ENCODE measurements at regions not wholly inside any gene's neighbourhood (a gene's known extent, or its start where the extent isn't known, plus 50 kb on each side); places are given as distances from the start of the nearest gene placed in this dataset.

DNA sequence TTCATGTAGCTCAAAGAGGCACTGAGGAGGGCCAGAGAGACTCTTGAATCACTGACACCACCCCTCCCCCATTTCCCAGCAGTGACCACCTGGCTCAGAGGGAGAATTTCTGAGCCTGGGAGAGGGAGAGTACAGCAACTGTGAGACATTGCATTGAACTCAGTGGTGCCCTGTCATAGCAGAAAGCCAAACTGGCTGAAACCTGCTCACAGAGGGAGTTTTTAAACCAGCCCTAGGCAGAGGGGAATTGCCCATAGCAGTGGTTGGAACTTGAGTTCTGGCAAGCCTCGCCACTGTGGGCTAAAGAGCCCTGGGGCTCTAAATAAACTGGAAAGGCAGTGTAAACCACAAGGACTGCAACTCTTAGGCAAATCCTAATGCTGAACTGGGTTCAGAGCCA, 243.1 kb downstream of the ADCYAP1 start:
- Histone ChIP-seq H3K27me3 (ENCODE audit: insufficient read depth, poor library complexity, severe bottlenecking) (no peaks in the 10 kb centered on the region), H3K27ac (replicated peaks) (no peak overlapping the region), H3K4me3 (replicated peaks; ENCODE audit: insufficient read depth, low read length) (no peak overlapping the region)
- DNase-seq (ENCODE audit: low read depth in 1 of 2, low spot score in 1 of 2) = no peak
- TF ChIP-seq POLR2AphosphoS5 (IDR thresholded peaks at IDR 0.05; ENCODE audit: low read depth) (no peak), CTCF (IDR thresholded peaks at IDR 0.05; ENCODE audit: insufficient read depth, low read length) (no peak), SPI1 (IDR thresholded peaks at IDR 0.05; ENCODE audit: borderline replicate concordance, low read depth) (no peak), GABPA (IDR thresholded peaks at IDR 0.05; ENCODE audit: low read depth) (no peak)
- TF ChIP-seq, protein P1, sequence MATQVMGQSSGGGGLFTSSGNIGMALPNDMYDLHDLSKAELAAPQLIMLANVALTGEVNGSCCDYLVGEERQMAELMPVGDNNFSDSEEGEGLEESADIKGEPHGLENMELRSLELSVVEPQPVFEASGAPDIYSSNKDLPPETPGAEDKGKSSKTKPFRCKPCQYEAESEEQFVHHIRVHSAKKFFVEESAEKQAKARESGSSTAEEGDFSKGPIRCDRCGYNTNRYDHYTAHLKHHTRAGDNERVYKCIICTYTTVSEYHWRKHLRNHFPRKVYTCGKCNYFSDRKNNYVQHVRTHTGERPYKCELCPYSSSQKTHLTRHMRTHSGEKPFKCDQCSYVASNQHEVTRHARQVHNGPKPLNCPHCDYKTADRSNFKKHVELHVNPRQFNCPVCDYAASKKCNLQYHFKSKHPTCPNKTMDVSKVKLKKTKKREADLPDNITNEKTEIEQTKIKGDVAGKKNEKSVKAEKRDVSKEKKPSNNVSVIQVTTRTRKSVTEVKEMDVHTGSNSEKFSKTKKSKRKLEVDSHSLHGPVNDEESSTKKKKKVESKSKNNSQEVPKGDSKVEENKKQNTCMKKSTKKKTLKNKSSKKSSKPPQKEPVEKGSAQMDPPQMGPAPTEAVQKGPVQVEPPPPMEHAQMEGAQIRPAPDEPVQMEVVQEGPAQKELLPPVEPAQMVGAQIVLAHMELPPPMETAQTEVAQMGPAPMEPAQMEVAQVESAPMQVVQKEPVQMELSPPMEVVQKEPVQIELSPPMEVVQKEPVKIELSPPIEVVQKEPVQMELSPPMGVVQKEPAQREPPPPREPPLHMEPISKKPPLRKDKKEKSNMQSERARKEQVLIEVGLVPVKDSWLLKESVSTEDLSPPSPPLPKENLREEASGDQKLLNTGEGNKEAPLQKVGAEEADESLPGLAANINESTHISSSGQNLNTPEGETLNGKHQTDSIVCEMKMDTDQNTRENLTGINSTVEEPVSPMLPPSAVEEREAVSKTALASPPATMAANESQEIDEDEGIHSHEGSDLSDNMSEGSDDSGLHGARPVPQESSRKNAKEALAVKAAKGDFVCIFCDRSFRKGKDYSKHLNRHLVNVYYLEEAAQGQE (IDR thresholded peaks at IDR 0.05; ENCODE audit: insufficient replicate concordance, low read depth) = no peak

DNA sequence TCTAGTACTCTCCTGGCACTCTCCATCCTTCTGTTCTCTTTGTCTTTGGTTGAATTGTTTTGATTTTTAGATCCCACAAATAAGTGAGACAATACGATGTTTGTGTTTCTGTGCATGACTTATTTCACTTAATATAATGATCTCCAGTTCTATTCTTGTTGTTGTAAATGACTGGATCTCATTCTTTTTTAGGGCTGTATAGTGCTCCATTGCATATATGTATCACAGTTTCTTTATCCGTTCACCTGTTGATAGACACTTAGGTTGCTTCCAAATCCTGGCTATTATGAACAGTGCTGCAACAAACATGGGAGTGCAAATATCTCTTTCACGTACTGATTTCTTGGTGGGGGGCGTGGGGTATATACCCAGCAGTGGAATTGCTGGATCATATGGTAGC, 245.0 kb downstream of the ADCYAP1 start:
- TF ChIP-seq POLR2AphosphoS5 (IDR thresholded peaks at IDR 0.05; ENCODE audit: low read depth) (no peak), CTCF (IDR thresholded peaks at IDR 0.05; ENCODE audit: insufficient read depth, low read length) (no peak), SPI1 (IDR thresholded peaks at IDR 0.05; ENCODE audit: borderline replicate concordance, low read depth) (no peak), GABPA (IDR thresholded peaks at IDR 0.05; ENCODE audit: low read depth) (no peak)
- TF ChIP-seq, protein P1 (IDR thresholded peaks at IDR 0.05; ENCODE audit: insufficient replicate concordance, low read depth) = no peak
- Histone ChIP-seq H3K27ac (replicated peaks) (no peak overlapping the region), H3K4me3 (replicated peaks; ENCODE audit: insufficient read depth, low read length) (no peak overlapping the region), H3K27me3 (ENCODE audit: insufficient read depth, poor library complexity, severe bottlenecking) (no peaks in the 10 kb centered on the region)
- no peak for DNase-seq (ENCODE audit: low read depth in 1 of 2, low spot score in 1 of 2)

GRCh38 chr18:1150344-1150743, 245.7 kb downstream of the ADCYAP1 start:
- Histone ChIP-seq H3K27me3 (ENCODE audit: insufficient read depth, poor library complexity, severe bottlenecking) (no peaks in the 10 kb centered on the region), H3K27ac (replicated peaks) (no peak overlapping the region), H3K4me3 (replicated peaks; ENCODE audit: insufficient read depth, low read length) (no peak overlapping the region)
- TF ChIP-seq SPI1 (IDR thresholded peaks at IDR 0.05; ENCODE audit: borderline replicate concordance, low read depth) (no peak), GABPA (IDR thresholded peaks at IDR 0.05; ENCODE audit: low read depth) (no peak), CTCF (IDR thresholded peaks at IDR 0.05; ENCODE audit: insufficient read depth, low read length) (no peak), POLR2AphosphoS5 (IDR thresholded peaks at IDR 0.05; ENCODE audit: low read depth) (no peak)
- TF ChIP-seq, protein P1 (IDR thresholded peaks at IDR 0.05; ENCODE audit: insufficient replicate concordance, low read depth) = no peak
- no peak for DNase-seq (ENCODE audit: low read depth in 1 of 2, low spot score in 1 of 2)

Data from HL-60 (cell line).